H4 (cell line): ENCODE measurements at regions not wholly inside any gene's neighbourhood (a gene's known extent, or its start where the extent isn't known, plus 50 kb on each side); places are given as distances from the start of the nearest gene placed in this dataset.

Source experiments
- DNase-seq: peaks from one replicate; pipeline ENCODE4 v3.0.0-alpha.2; 2015; ENCODE audit warnings: low spot score

GRCh38 chr3:148082506-148083280 is 615.0 kb upstream of the AGTR1 start:
- DNase-seq: no peak

GRCh38 chr3:148083526-148084182 is 614.0 kb upstream of the AGTR1 start:
- no peak for DNase-seq

- DNase-seq: no peak
Measured at GRCh38 chr3:148084931-148085330, 612.8 kb upstream of the AGTR1 start.

GRCh38 chr3:148087601-148088371 is 609.9 kb upstream of the AGTR1 start:
- DNase-seq: no peak

GRCh38 chr3:148089171-148089570 is 608.5 kb upstream of the AGTR1 start:
- no peak for DNase-seq

- no peak for DNase-seq
Measured at GRCh38 chr3:148090156-148090555, 607.5 kb upstream of the AGTR1 start.

- DNase-seq: no peak
Measured at GRCh38 chr3:148092624-148093347, 604.9 kb upstream of the AGTR1 start.

- DNase-seq: no peak
Measured at GRCh38 chr3:148093753-148094152, 604.0 kb upstream of the AGTR1 start.

- no peak for DNase-seq
Measured at GRCh38 chr3:148095962-148096361, 601.7 kb upstream of the AGTR1 start.

- DNase-seq: no peak
Measured at GRCh38 chr3:148100476-148100875, 597.2 kb upstream of the AGTR1 start.

GRCh38 chr3:148101061-148101460 is 596.6 kb upstream of the AGTR1 start:
- peak; percentile 6 for DNase-seq

GRCh38 chr3:148102156-148102555 is 595.5 kb upstream of the AGTR1 start:
- no peak for DNase-seq

GRCh38 chr3:148106062-148106461 is 591.6 kb upstream of the AGTR1 start:
- no peak for DNase-seq

- DNase-seq: no peak
Measured at GRCh38 chr3:148126956-148127355, 570.7 kb upstream of the AGTR1 start.

GRCh38 chr3:148128136-148128535 is 569.6 kb upstream of the AGTR1 start:
- DNase-seq: no peak

GRCh38 chr3:148131990-148132638 is 565.6 kb upstream of the AGTR1 start:
- no peak for DNase-seq

GRCh38 chr3:148136816-148137215 is 560.9 kb upstream of the AGTR1 start:
- DNase-seq: no peak

- no peak for DNase-seq
Measured at GRCh38 chr3:148146241-148146640, 551.5 kb upstream of the AGTR1 start.

- no peak for DNase-seq
Measured at GRCh38 chr3:148146947-148147826, 550.5 kb upstream of the AGTR1 start.

- DNase-seq: no peak
Measured at GRCh38 chr3:148147903-148148302, 549.8 kb upstream of the AGTR1 start.
